HG03460 (cell line): ENCODE measurements at regions not wholly inside any gene's neighbourhood (a gene's known extent, or its start where the extent isn't known, plus 50 kb on each side); places are given as distances from the start of the nearest gene placed in this dataset.

Experiments used
- ATAC-seq: cut with Tn5 transposase; IDR thresholded peaks from one replicate; pipeline ENCODE4 v1.9.1; 2021; ENCODE audit not compliant: unreplicated experiment

- no peak for ATAC-seq
These were observed 243.7 kb upstream of the BMPER start for GRCh38 chr7:33661430-33662160.

- no peak for ATAC-seq
These were observed 238.8 kb upstream of the BMPER start for GRCh38 chr7:33666531-33666930.

GRCh38 chr7:33667196-33667595 is 238.1 kb upstream of the BMPER start:
- no peak for ATAC-seq

- ATAC-seq = no peak
These were observed 236.1 kb upstream of the BMPER start for GRCh38 chr7:33669251-33669670.

GRCh38 chr7:33671531-33672262 is 233.6 kb upstream of the BMPER start:
- ATAC-seq = peak; percentile 77

GRCh38 chr7:33673029-33673700 is 232.2 kb upstream of the BMPER start:
- ATAC-seq = no peak

GRCh38 chr7:33674804-33675411 is 230.4 kb upstream of the BMPER start:
- no peak for ATAC-seq

- ATAC-seq = no peak
These were observed 227.8 kb upstream of the BMPER start for GRCh38 chr7:33677556-33677955.

GRCh38 chr7:33678569-33679335 is 226.6 kb upstream of the BMPER start:
- ATAC-seq = no peak

GRCh38 chr7:33680682-33681081 is 224.7 kb upstream of the BMPER start:
- no peak for ATAC-seq

GRCh38 chr7:33685503-33685902 is 219.8 kb upstream of the BMPER start:
- ATAC-seq = no peak

- ATAC-seq = no peak
These were observed 219.2 kb upstream of the BMPER start for GRCh38 chr7:33685981-33686683.

GRCh38 chr7:33687625-33688024 is 217.7 kb upstream of the BMPER start:
- no peak for ATAC-seq

- no peak for ATAC-seq
These were observed 214.2 kb upstream of the BMPER start for GRCh38 chr7:33691180-33691579.

- ATAC-seq = no peak
These were observed 212.4 kb upstream of the BMPER start for GRCh38 chr7:33692956-33693355.

- no peak for ATAC-seq
These were observed 211.3 kb upstream of the BMPER start for GRCh38 chr7:33694006-33694405.

GRCh38 chr7:33697616-33698015 is 207.7 kb upstream of the BMPER start:
- ATAC-seq = no peak

- no peak for ATAC-seq
These were observed 207.3 kb upstream of the BMPER start for GRCh38 chr7:33698041-33698440.

- ATAC-seq = no peak
These were observed 206.6 kb upstream of the BMPER start for GRCh38 chr7:33698692-33699128.
